HEK293T (cell line): ENCODE measurements at regions not wholly inside any gene's neighbourhood (a gene's known extent, or its start where the extent isn't known, plus 50 kb on each side); places are given as distances from the start of the nearest gene placed in this dataset.

Experiments
- CTCF ChIA-PET: fragments of 350-600 bp; formaldehyde crosslinking; extraction: SDS; loops from one replicate; lab custom pipeline; 2021; ENCODE audit warnings: antibody characterized with exemption, inconsistent platforms; lab: Yijun Ruan, JAX
- POLR2A ChIA-PET: fragments of 350-600 bp; formaldehyde crosslinking; extraction: SDS; loops from one replicate; lab custom pipeline; 2020; ENCODE audit warnings: antibody characterized with exemption, inconsistent platforms; lab: Yijun Ruan, JAX
- DNase-seq: peaks from one replicate; pipeline ENCODE4 v3.0.0; 2012; ENCODE audit warnings: mixed read lengths; ENCODE audit errors: extremely low spot score
- ARNT ChIP-seq: fragments of 450-650 bp; IDR thresholded peaks from 2 replicates; pipeline ENCODE4 v1.6.1; 2017; ENCODE audit warnings: mild to moderate bottlenecking
- BHLHE40 ChIP-seq: fragments of 450-650 bp; IDR thresholded peaks from 2 replicates; pipeline ENCODE4 v1.6.1; 2016; ENCODE audit warnings: mild to moderate bottlenecking, moderate library complexity, borderline replicate concordance
- CTBP1 ChIP-seq: fragments of 450-650 bp; IDR thresholded peaks from 2 replicates; pipeline ENCODE4 v1.6.1; 2016; ENCODE audit warnings: borderline replicate concordance
- ELF4 ChIP-seq: fragments of 450-650 bp; IDR thresholded peaks from 2 replicates; pipeline ENCODE4 v1.6.1; 2017; ENCODE audit warnings: antibody characterized with exemption
- FOXA1 ChIP-seq: fragments of 450-650 bp; IDR thresholded peaks from 2 replicates; pipeline ENCODE4 v1.6.1; 2016; ENCODE audit warnings: mild to moderate bottlenecking
- FOXK2 ChIP-seq: fragments of 450-650 bp; IDR thresholded peaks from 2 replicates; pipeline ENCODE4 v1.6.1; 2016; ENCODE audit warnings: mild to moderate bottlenecking
- FOXM1 ChIP-seq: fragments of 450-650 bp; IDR thresholded peaks from 2 replicates; pipeline ENCODE4 v1.6.1; 2017; ENCODE audit warnings: mild to moderate bottlenecking, borderline replicate concordance
- HDGF ChIP-seq: fragments of 450-650 bp; IDR thresholded peaks from 2 replicates; pipeline ENCODE4 v1.6.1; 2017; ENCODE audit warnings: antibody characterized with exemption, borderline replicate concordance
- L3MBTL2 ChIP-seq: fragments of 450-650 bp; conservative IDR thresholded peaks from 2 replicates; pipeline ENCODE4 v1.6.1; 2016; ENCODE audit warnings: mild to moderate bottlenecking
- LEF1 ChIP-seq: fragments of 450-650 bp; IDR thresholded peaks from 2 replicates; pipeline ENCODE4 v1.6.1; 2017; ENCODE audit warnings: mild to moderate bottlenecking, borderline replicate concordance
- NFRKB ChIP-seq: fragments of 450-650 bp; IDR thresholded peaks from 2 replicates; pipeline ENCODE4 v1.6.1; 2016; ENCODE audit warnings: mild to moderate bottlenecking, moderate library complexity
- PKNOX1 ChIP-seq: fragments of 450-650 bp; IDR thresholded peaks from 2 replicates; pipeline ENCODE4 v1.6.1; 2016
- SP1 ChIP-seq: fragments of 450-650 bp; IDR thresholded peaks from 2 replicates; pipeline ENCODE4 v1.6.1; 2017
- SUZ12 ChIP-seq: fragments of 450-650 bp; IDR thresholded peaks from 2 replicates; pipeline ENCODE4 v1.6.1; 2016; ENCODE audit warnings: mild to moderate bottlenecking
- TARDBP ChIP-seq: fragments of 450-650 bp; IDR thresholded peaks from 2 replicates; pipeline ENCODE4 v1.6.1; 2016
- ZNF384 ChIP-seq: fragments of 450-650 bp; IDR thresholded peaks from 2 replicates; pipeline ENCODE4 v1.6.1; 2016

GRCh38 chr2:114201781-114202180 lies 240.7 kb upstream of the DPP10 start:
- DNase-seq: no peak
- TF ChIP-seq BHLHE40: no peak
- CTCF ChIA-PET: no interaction called here
- POLR2A ChIA-PET: no interaction called here

- POLR2A ChIA-PET: no interaction called here
- CTCF ChIA-PET: no interaction called here
- DNase-seq: no peak
- no peak for TF ChIP-seq BHLHE40
- TF ChIP-seq NFRKB: no peak
- TF ChIP-seq SUZ12: no peak
- no peak for TF ChIP-seq HDGF
Measured at GRCh38 chr2:114203679-114204078, 238.8 kb upstream of the DPP10 start.

- TF ChIP-seq SP1 (no peak), TARDBP (no peak), SUZ12 (no peak), FOXK2 (no peak), ZNF384 (no peak), L3MBTL2 (no peak), HDGF (no peak), PKNOX1 (no peak)
- POLR2A ChIA-PET: no interaction called here
- DNase-seq: no peak
- CTCF ChIA-PET: no interaction called here
Measured at GRCh38 chr2:114213808-114214207, 228.6 kb upstream of the DPP10 start.

- ChIA-PET CTCF (no interaction called here), POLR2A (no interaction called here)
- TF ChIP-seq PKNOX1: no peak
- TF ChIP-seq TARDBP: no peak
- no peak for TF ChIP-seq L3MBTL2
- no peak for TF ChIP-seq ELF4
- TF ChIP-seq CTBP1: no peak
- TF ChIP-seq BHLHE40: no peak
- TF ChIP-seq FOXM1: no peak
- TF ChIP-seq FOXA1: no peak
- no peak for TF ChIP-seq HDGF
- no peak for TF ChIP-seq LEF1
- TF ChIP-seq FOXK2: no peak
- no peak for DNase-seq
Measured at GRCh38 chr2:114218383-114218782, 224.1 kb upstream of the DPP10 start.

- POLR2A ChIA-PET: no interaction called here
- DNase-seq: no peak
- TF ChIP-seq PKNOX1: no peak
- TF ChIP-seq FOXA1: no peak
- no peak for TF ChIP-seq ELF4
- no peak for TF ChIP-seq CTBP1
- TF ChIP-seq NFRKB: no peak
- TF ChIP-seq ARNT: no peak
- CTCF ChIA-PET: no interaction called here
Measured at GRCh38 chr2:114219456-114219855, 223.0 kb upstream of the DPP10 start.

GRCh38 chr2:114222344-114222743 lies 220.1 kb upstream of the DPP10 start:
- TF ChIP-seq FOXK2 (no peak), L3MBTL2 (no peak), SUZ12 (no peak), ELF4 (no peak), FOXM1 (no peak), NFRKB (no peak), PKNOX1 (no peak), CTBP1 (no peak), HDGF (no peak), TARDBP (no peak), BHLHE40 (no peak), ARNT (no peak), FOXA1 (no peak)
- DNase-seq: no peak
- CTCF ChIA-PET: no interaction called here
- POLR2A ChIA-PET: no interaction called here

GRCh38 chr2:114231921-114232320 lies 210.5 kb upstream of the DPP10 start:
- TF ChIP-seq ARNT (no peak), SUZ12 (no peak), LEF1 (no peak), L3MBTL2 (no peak), FOXK2 (no peak), ZNF384 (no peak), PKNOX1 (no peak), FOXM1 (no peak), BHLHE40 (no peak), CTBP1 (no peak), NFRKB (no peak), HDGF (no peak), ELF4 (no peak), TARDBP (no peak), FOXA1 (no peak), SP1 (no peak)
- DNase-seq: no peak
- ChIA-PET POLR2A (no interaction called here), CTCF (no interaction called here)
